ENCODE measurements at regions not wholly inside any gene's neighbourhood (a gene's known extent, or its start where the extent isn't known, plus 50 kb on each side); places are given as distances from the start of the nearest gene placed in this dataset.

GRCh38 chr16:59169168-59169567 lies 435.1 kb upstream of the GOT2 start:
- no peaks in the 10 kb centered on the region for H3K36me3 ChIP-seq (ENCODE audit: low read depth)
- intact Hi-C loops (cut with DNase I, micrococcal nuclease), result no loop called here
- H3K9me3 ChIP-seq, result peaks cover 42% of the 10 kb centered on the region
- no peak overlapping the region for H3K4me3 ChIP-seq
- no peaks in the 10 kb centered on the region for H3K4me1 ChIP-seq (ENCODE audit: low read depth)
- DNase-seq, result no peak
- no peak for TF ChIP-seq CTCF (IDR thresholded peaks at IDR 0.05)
- ATAC-seq, result no peak

- Histone ChIP-seq H3K4me3 (no peak overlapping the region), H3K4me1 (ENCODE audit: low read depth) (no peaks in the 10 kb centered on the region), H3K9me3 (peaks cover 40% of the 10 kb centered on the region), H3K36me3 (ENCODE audit: low read depth) (no peaks in the 10 kb centered on the region)
- intact Hi-C loops (cut with DNase I, micrococcal nuclease), result no loop called here
- TF ChIP-seq CTCF (IDR thresholded peaks at IDR 0.05), result no peak
- ATAC-seq (no peak), DNase-seq (no peak)
Observed at GRCh38 chr16:59168461-59169114, 434.5 kb upstream of the GOT2 start.

GRCh38 chr16:59164461-59164860 lies 430.3 kb upstream of the GOT2 start:
- no peak for ATAC-seq
- Histone ChIP-seq H3K4me1 (ENCODE audit: low read depth) (no peaks in the 10 kb centered on the region), H3K9me3 (peaks cover 38% of the 10 kb centered on the region), H3K36me3 (ENCODE audit: low read depth) (no peaks in the 10 kb centered on the region), H3K4me3 (no peak overlapping the region)
- no peak for DNase-seq
- intact Hi-C loops (cut with DNase I, micrococcal nuclease), result no loop called here
- TF ChIP-seq CTCF (IDR thresholded peaks at IDR 0.05), result no peak

- H3K4me3 ChIP-seq, result no peak overlapping the region
- H3K4me1 ChIP-seq (ENCODE audit: low read depth), result no peaks in the 10 kb centered on the region
- TF ChIP-seq CTCF (IDR thresholded peaks at IDR 0.05), result no peak
- H3K36me3 ChIP-seq (ENCODE audit: low read depth), result no peaks in the 10 kb centered on the region
- DNase-seq (no peak), ATAC-seq (no peak)
- intact Hi-C loops (cut with DNase I, micrococcal nuclease), result no loop called here
- H3K9me3 ChIP-seq, result peaks cover 41% of the 10 kb centered on the region
Observed at GRCh38 chr16:59163371-59164055, 429.4 kb upstream of the GOT2 start.

GRCh38 chr16:59161679-59162078 lies 427.6 kb upstream of the GOT2 start:
- Histone ChIP-seq H3K4me3 (no peak overlapping the region), H3K36me3 (ENCODE audit: low read depth) (no peaks in the 10 kb centered on the region), H3K9me3 (peaks cover 45% of the 10 kb centered on the region), H3K4me1 (ENCODE audit: low read depth) (no peaks in the 10 kb centered on the region)
- ATAC-seq (no peak), DNase-seq (no peak)
- no peak for TF ChIP-seq CTCF (IDR thresholded peaks at IDR 0.05)
- intact Hi-C loops (cut with DNase I, micrococcal nuclease), result no loop called here

Data from mucosa of descending colon (tissue), 3 donors.